Breast epithelium (tissue), 3 donors: ENCODE measurements at regions not wholly inside any gene's neighbourhood (a gene's known extent, or its start where the extent isn't known, plus 50 kb on each side); places are given as distances from the start of the nearest gene placed in this dataset.

Experiments used
- CTCF ChIP-seq, 3 donors: fragments of 450-650 bp; IDR thresholded peaks; one replicate each; pipeline ENCODE4 v1.5.1; 2016 to 2017; ENCODE audit warnings: antibody characterized with exemption in 3 of 3, mild to moderate bottlenecking in 3 of 3, moderate library complexity in 3 of 3
- POLR2A ChIP-seq: fragments of 450-650 bp; IDR thresholded peaks from one replicate; pipeline ENCODE4 v1.6.1; 2016; ENCODE audit warnings: antibody characterized with exemption, mild to moderate bottlenecking, moderate library complexity

- TF ChIP-seq POLR2A (no peak), CTCF (IDR thresholded peaks at IDR 0.05) (no peak)
Observed at GRCh38 chr13:61852116-61852619, 436.5 kb upstream of the PCDH20 start.
